Epithelial cell of esophagus (primary cell): ENCODE measurements at regions not wholly inside any gene's neighbourhood (a gene's known extent, or its start where the extent isn't known, plus 50 kb on each side); places are given as distances from the start of the nearest gene placed in this dataset.

Experiments
- DNase-seq: peaks from one replicate; pipeline ENCODE4 v3.0.0; 2010; ENCODE audit warnings: low read depth
- H3K4me3 ChIP-seq: 2 replicates; pipeline ENCODE4 v1.5.1; 2011; ENCODE audit warnings: mild to moderate bottlenecking, low read length, control low read depth
- TF ChIP-seq, protein P1 (sequence below): IDR thresholded peaks from 2 replicates; pipeline ENCODE4 v1.5.1; 2011; ENCODE audit warnings: low read depth, mild to moderate bottlenecking, low read length, control low read depth, inconsistent platforms; ENCODE audit not compliant: insufficient read depth; ENCODE audit errors: missing control alignments

DNA sequence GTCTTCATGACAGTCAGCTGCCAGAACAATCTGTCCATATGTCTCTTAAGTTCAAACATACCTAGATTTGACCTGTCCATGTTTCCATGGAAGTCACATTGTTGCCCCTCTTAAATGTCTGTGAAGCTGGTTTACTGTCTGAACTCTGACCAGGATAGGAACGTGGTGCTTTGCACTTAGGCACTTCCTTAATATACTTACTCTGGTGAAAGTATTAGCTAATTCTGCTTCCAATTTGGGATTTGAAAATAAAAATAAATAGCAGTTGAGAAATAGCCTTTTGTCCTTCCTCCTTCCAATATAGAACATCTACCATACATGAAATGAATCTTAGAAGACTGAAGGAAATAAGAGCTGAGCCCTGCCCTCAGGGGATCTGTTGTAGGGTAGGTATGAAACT lies 524.5 kb upstream of the CLINT1 start:
- peak; percentile 48 for DNase-seq
- H3K4me3 ChIP-seq = no peak overlapping the region
- TF ChIP-seq, protein P1, sequence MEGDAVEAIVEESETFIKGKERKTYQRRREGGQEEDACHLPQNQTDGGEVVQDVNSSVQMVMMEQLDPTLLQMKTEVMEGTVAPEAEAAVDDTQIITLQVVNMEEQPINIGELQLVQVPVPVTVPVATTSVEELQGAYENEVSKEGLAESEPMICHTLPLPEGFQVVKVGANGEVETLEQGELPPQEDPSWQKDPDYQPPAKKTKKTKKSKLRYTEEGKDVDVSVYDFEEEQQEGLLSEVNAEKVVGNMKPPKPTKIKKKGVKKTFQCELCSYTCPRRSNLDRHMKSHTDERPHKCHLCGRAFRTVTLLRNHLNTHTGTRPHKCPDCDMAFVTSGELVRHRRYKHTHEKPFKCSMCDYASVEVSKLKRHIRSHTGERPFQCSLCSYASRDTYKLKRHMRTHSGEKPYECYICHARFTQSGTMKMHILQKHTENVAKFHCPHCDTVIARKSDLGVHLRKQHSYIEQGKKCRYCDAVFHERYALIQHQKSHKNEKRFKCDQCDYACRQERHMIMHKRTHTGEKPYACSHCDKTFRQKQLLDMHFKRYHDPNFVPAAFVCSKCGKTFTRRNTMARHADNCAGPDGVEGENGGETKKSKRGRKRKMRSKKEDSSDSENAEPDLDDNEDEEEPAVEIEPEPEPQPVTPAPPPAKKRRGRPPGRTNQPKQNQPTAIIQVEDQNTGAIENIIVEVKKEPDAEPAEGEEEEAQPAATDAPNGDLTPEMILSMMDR = no peak

DNA sequence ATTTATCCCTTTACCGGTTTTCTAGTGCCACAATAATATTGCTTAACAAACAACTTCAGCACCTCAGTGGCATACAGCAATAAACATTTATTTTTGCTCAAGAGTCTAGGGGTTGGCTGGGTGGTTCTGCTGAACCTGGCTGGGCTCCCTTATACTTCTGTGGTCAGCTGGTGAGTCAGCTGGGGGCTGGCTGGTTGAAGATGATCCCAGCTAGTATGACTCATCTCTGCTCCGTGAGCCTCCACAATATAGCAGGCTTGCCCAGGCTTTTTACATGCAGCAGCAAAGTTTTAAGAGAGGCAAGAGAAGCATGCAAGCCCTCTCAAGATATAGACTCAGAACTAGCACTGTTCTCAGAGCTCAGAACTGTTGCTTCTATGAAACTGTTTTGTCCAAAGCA lies 523.5 kb upstream of the CLINT1 start:
- peak; percentile 96 for DNase-seq
- TF ChIP-seq, protein P1 = no peak
- no peak overlapping the region for H3K4me3 ChIP-seq

DNA sequence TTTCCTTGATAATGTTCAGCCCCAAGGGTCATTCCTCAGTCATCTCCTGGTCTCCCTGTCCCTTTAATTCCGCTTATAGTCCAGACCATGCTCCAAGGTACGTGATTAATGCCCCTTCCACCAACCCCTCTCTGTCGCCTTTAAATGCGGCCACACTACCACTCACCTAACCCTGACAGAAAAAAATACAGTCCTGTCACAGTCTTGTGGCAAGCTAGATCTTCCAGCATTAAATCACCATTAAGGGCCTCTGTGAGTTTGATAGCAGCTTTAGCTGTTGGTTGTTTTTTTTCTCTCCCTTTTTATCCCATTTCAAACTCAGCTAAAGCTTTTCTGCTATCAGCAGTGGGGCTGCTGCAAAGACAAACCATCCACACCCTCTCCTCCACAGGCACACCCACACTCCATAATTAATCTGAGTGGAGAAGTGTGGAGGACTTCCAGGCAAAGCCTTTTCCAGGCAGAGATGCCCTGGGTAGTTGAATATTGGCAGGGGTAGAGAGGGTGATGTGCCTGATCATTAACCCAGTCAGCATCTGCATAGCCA lies 522.7 kb upstream of the CLINT1 start:
- TF ChIP-seq, protein P1 = no peak
- no peak overlapping the region for H3K4me3 ChIP-seq

DNA sequence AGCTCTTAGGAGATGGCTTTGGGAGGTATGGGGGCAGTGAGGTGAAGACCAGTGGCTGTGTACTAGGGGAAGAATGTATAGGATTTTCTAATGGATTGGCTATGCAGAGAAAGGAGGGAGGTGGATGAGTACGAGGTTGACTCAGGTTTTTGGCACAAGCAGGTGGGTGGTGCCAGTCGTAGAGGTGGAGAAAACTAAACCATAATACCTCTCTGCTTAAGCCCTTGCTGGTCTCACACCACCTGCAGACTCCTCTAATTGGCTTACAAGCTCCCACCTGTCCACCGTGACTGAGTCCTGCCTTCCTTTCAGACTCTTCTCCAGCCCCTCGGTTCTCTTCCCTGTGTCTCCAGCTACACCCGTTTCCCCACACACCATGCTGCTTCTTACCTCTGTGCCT lies 521.7 kb upstream of the CLINT1 start:
- peak; percentile 86 for DNase-seq
- no peak overlapping the region for H3K4me3 ChIP-seq
- TF ChIP-seq, protein P1 = no peak

More for the DNA sequence above, 522.7 kb upstream of the CLINT1 start:
- DNase-seq = no peak

DNA sequence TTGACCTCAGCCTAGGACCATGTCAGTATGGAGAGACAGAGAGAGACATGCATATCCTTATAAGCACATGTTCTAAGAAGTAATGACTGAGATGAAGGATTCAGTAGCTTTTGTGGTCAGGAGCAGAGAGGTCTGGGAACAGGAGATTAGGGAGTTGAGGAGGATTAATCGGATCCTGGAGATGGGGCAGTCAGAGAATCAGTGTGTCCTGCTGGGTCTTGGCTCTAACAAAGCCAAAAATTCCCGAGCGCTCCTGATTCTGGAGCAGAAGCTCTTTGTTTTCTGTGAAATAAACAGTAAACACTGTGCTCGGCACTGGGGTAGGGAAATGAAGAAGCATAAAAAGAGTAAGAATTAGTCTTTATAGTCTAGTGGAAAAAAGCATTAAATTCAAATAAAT lies 520.0 kb upstream of the CLINT1 start:
- TF ChIP-seq, protein P1 = no peak
- no peak overlapping the region for H3K4me3 ChIP-seq
- DNase-seq = no peak

DNA sequence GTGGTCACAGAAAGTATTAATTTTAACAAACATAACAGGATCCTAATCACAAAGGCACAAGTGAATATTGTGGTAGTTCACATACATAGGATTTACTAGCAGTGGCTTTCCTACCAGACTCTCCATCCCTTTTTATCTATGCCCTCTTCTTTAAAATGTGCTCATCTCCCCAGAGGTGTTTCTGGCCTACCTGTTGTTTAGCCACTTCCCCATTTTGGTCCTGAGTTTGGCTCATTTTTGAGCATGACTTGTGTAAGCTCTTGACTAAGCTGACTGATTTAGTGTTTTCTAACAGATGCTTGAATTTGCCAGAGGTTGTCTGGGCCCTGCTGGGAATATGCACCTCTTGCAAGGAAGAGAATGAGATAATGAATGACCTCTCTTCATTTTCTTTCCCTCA lies 517.7 kb upstream of the CLINT1 start:
- no peak for DNase-seq
- no peak overlapping the region for H3K4me3 ChIP-seq
- TF ChIP-seq, protein P1 = no peak

DNA sequence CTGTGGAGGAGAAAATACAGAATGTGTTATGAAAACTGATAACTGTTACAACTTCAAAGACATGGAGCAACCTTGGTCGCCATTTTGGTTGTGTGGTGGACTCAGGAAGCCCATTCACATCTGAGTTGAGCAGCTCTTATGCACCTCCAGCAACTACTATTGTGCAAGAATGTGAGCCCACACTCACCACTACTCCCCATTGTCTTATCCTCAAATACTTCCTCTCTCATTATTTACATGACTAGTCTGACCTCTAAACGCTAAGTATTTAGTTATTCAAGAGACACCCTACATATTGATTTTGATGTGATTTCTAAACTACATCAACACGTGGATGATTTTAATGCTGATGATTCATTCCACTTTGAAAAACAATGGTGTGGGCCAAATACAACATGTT lies 516.6 kb upstream of the CLINT1 start:
- TF ChIP-seq, protein P1 = no peak
- no peak overlapping the region for H3K4me3 ChIP-seq
- DNase-seq = peak; percentile 32
